Esophagus squamous epithelium (tissue), 4 donors: ENCODE measurements at regions not wholly inside any gene's neighbourhood (a gene's known extent, or its start where the extent isn't known, plus 50 kb on each side); places are given as distances from the start of the nearest gene placed in this dataset.

ENCODE experiments used
- CTCF ChIP-seq, 6 experiments: fragments of 450-650 bp in 4 of 6; fragments of 200-600 bp in 2 of 6; sonication (generic) in 2 of 6; IDR thresholded peaks; one replicate each; pipeline ENCODE4 v1.5.1; 2016 to 2019; ENCODE audit warnings: antibody characterized with exemption in 6 of 6, mild to moderate bottlenecking in 4 of 6, moderate library complexity in 4 of 6
- POLR2A ChIP-seq, 4 donors: fragments of 450-650 bp; IDR thresholded peaks; one replicate each; pipeline ENCODE4 v1.6.1; 2017; ENCODE audit warnings: antibody characterized with exemption in 4 of 4, mild to moderate bottlenecking in 4 of 4, moderate library complexity in 3 of 4

DNA sequence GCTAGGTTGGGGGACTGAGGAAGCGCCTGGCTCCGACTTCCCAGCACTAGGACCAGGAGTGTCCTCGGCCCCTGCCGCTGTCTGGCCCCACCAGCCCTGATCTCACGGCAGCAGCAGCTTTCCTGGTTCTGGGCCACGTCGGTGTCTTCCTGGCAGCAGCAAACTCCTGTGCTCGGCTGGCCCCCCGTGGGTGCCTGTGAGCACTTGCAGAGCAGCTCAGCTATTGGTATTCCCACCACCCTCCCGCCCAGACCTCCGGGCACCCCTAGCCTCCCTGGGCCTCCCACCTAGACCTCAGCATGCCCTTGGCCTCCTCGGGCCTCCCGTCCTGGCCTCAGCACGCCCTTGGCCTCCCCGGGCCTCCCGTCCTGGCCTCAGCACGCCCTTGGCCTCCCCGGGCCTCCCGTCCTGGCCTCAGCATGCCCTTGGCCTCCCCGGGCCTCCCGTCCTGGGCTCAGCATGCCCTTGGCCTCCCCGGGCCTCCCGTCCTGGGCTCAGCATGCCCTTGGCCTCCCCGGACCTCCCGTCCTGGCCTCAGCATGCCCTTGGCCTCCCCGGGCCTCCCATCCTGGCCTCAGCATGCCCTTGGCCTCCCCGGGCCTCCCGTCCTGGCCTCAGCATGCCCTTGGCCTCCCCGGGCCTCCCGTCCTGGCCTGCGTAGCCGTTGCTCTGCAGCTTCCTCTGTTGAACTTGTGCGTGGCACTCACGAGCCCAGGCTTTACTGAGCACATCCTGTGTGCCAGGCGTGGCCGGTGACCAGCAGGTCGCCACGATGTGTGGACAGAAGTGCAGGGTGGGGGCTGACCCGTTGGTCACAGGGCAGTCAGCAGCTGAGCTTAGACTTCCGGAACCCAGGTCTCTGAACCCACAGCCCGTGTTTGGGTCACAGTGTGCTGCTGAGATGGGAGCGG is 51.8 kb upstream of the ACSF3 start:
- TF ChIP-seq POLR2A (IDR thresholded peaks at IDR 0.05) (no peak), CTCF (IDR thresholded peaks at IDR 0.05) (no peak)
